H1 (cell line): ENCODE measurements at regions not wholly inside any gene's neighbourhood (a gene's known extent, or its start where the extent isn't known, plus 50 kb on each side); places are given as distances from the start of the nearest gene placed in this dataset.

Experiments
- CTCF ChIA-PET: fragments of 300-600 bp; sonication (Branson Sonifier 250); formaldehyde crosslinking; loops from one replicate; lab custom pipeline; 2021; ENCODE audit not compliant: partially characterized antibody; lab: Charles Lee
- POLR2A ChIA-PET: fragments of 300-600 bp; sonication (Branson Sonifier 250); formaldehyde crosslinking; loops from one replicate; lab custom pipeline; 2021; ENCODE audit warnings: inconsistent platforms; ENCODE audit not compliant: partially characterized antibody; lab: Charles Lee
- DNase-seq, 2 experiments: peaks; one replicate each; pipeline versions ENCODE4 v3.0.0 to v3.0.0-alpha.2; 2010 to 2022; ENCODE audit warnings: low spot score in 2 of 2, low read depth in 1 of 2, mixed read lengths in 1 of 2
- FAIRE-seq: peaks from 2 replicates; lab custom pipeline; 2011; peaks lifted over from hg19 to GRCh38; lab: Jason Lieb, UNC
- H2AFZ ChIP-seq: 2 replicates; pipeline ENCODE4 v1.8.1; 2012; ENCODE audit warnings: low read length, inconsistent platforms
- H2AK5ac ChIP-seq: 2 replicates; pipeline ENCODE4 v1.6.1; 2013; ENCODE audit warnings: low read depth, low read length
- H2BK120ac ChIP-seq: replicated peaks from 2 replicates; pipeline ENCODE3; 2013; ENCODE audit warnings: low read depth, low read length, inconsistent platforms
- H2BK12ac ChIP-seq: 2 replicates; pipeline ENCODE4 v1.6.1; 2013; ENCODE audit warnings: low read depth, low read length
- H2BK15ac ChIP-seq: 2 replicates; pipeline ENCODE4 v1.6.1; 2013; ENCODE audit warnings: low read length
- H2BK20ac ChIP-seq: 2 replicates; pipeline ENCODE4 v1.6.1; 2013; ENCODE audit warnings: low read length
- H2BK5ac ChIP-seq: 2 replicates; pipeline ENCODE4 v1.6.1; 2013; ENCODE audit warnings: low read depth, low read length
- H3K14ac ChIP-seq: 2 replicates; pipeline ENCODE4 v1.6.1; 2013; ENCODE audit warnings: inconsistent platforms; ENCODE audit not compliant: insufficient read length
- H3K18ac ChIP-seq: 2 replicates; pipeline ENCODE4 v1.6.1; 2013; ENCODE audit warnings: low read length; ENCODE audit errors: extremely low read depth
- H3K23ac ChIP-seq: 2 replicates; pipeline ENCODE4 v1.6.1; 2013; ENCODE audit warnings: inconsistent platforms; ENCODE audit not compliant: insufficient read length
- H3K23me2 ChIP-seq: 2 replicates; pipeline ENCODE4 v1.6.1; 2013; ENCODE audit warnings: low read depth, low read length
- H3K27ac ChIP-seq: 2 replicates; pipeline ENCODE4 v1.6.1; 2011; ENCODE audit warnings: low read depth, low read length, inconsistent platforms
- H3K27me3 ChIP-seq, 4 experiments: replicated peaks in 1 of 4; 1 replicate in 1 of 4; 2 replicates in 3 of 4; pipeline versions ENCODE4 v1.6.1 to v1.8.1; 2011 to 2013; ENCODE audit warnings: low read length in 3 of 4, mild to moderate bottlenecking in 3 of 4, inconsistent platforms in 2 of 4, mixed read lengths in 2 of 4, moderate library complexity in 1 of 4; ENCODE audit not compliant: control insufficient read depth in 3 of 4, insufficient read depth in 3 of 4; ENCODE audit errors: extremely low read depth in 1 of 4
- H3K36me3 ChIP-seq, 4 experiments: 2 replicates each; pipeline versions ENCODE4 v1.6.1 to v1.8.1; 2011 to 2013; ENCODE audit warnings: mild to moderate bottlenecking in 4 of 4, low read length in 3 of 4, moderate library complexity in 2 of 4, control low read depth in 1 of 4, inconsistent platforms in 1 of 4; ENCODE audit not compliant: insufficient read depth in 4 of 4, control insufficient read depth in 2 of 4
- H3K4ac ChIP-seq: replicated peaks from 2 replicates; pipeline ENCODE3; 2013; ENCODE audit warnings: low read length, low read depth, mixed read lengths, inconsistent platforms; ENCODE audit not compliant: insufficient read length
- H3K4me1 ChIP-seq, 4 experiments: replicated peaks in 1 of 4; 1 replicate in 1 of 4; 2 replicates in 3 of 4; pipeline versions ENCODE4 v1.6.1 to v1.8.1; 2011 to 2013; ENCODE audit warnings: low read length in 3 of 4, inconsistent platforms in 2 of 4, mixed read lengths in 1 of 4; ENCODE audit not compliant: insufficient read depth in 4 of 4, control insufficient read depth in 3 of 4
- H3K4me2 ChIP-seq, 2 experiments: 2 replicates each; pipeline versions ENCODE4 v1.6.1 to v1.8.1; 2011 to 2013; ENCODE audit warnings: low read depth in 2 of 2, low read length in 2 of 2, control low read depth in 1 of 2, inconsistent platforms in 1 of 2, mild to moderate bottlenecking in 1 of 2; ENCODE audit not compliant: insufficient read depth in 1 of 2
- H3K4me3 ChIP-seq, 4 experiments: fragments of 200-600, 300-600 bp in 1 of 4; sonication (generic), shearing (Covaris generic), sonication (Bioruptor Twin) in 1 of 4; 2 replicates each; pipeline versions ENCODE4 v1.5.1 to v1.8.1; 2011 to 2016; ENCODE audit warnings: low read length in 4 of 4, low read depth in 3 of 4, control low read depth in 2 of 4, inconsistent platforms in 2 of 4, mild to moderate bottlenecking in 2 of 4, mixed read lengths in 1 of 4, moderate library complexity in 1 of 4; ENCODE audit not compliant: insufficient read depth in 2 of 4; ENCODE audit errors: extremely low read depth in 1 of 4
- H3K56ac ChIP-seq: replicated peaks from 2 replicates; pipeline ENCODE3; 2013; ENCODE audit warnings: low read depth, mild to moderate bottlenecking, mixed read lengths, low read length, inconsistent platforms; ENCODE audit not compliant: insufficient read length
- H3K79me1 ChIP-seq: 2 replicates; pipeline ENCODE4 v1.6.1; 2013; ENCODE audit warnings: low read depth, low read length, control low read depth
- H3K79me2 ChIP-seq, 2 experiments: 2 replicates each; pipeline versions ENCODE4 v1.6.1 to v1.8.1; 2012 to 2013; ENCODE audit warnings: low read length in 2 of 2, mild to moderate bottlenecking in 2 of 2, inconsistent platforms in 1 of 2; ENCODE audit not compliant: insufficient read depth in 2 of 2, control insufficient read depth in 1 of 2
- H3K9ac ChIP-seq, 4 experiments: replicated peaks in 1 of 4; 1 replicate in 1 of 4; 2 replicates in 3 of 4; pipeline versions ENCODE4 v1.6.1 to v1.8.1; 2011 to 2013; ENCODE audit warnings: low read depth in 3 of 4, low read length in 3 of 4, control low read depth in 2 of 4, mild to moderate bottlenecking in 2 of 4, moderate library complexity in 2 of 4, inconsistent platforms in 1 of 4; ENCODE audit errors: extremely low read depth in 1 of 4
- H3K9me3 ChIP-seq, 2 experiments: 2 replicates each; pipeline versions ENCODE4 v1.6.1 to v1.8.1; 2012 to 2013; ENCODE audit warnings: mild to moderate bottlenecking in 2 of 2, moderate library complexity in 2 of 2, control low read depth in 1 of 2, inconsistent platforms in 1 of 2, low read depth in 1 of 2, low read length in 1 of 2, mixed read lengths in 1 of 2; ENCODE audit not compliant: insufficient read depth in 2 of 2
- H4K20me1 ChIP-seq, 2 experiments: replicated peaks in 1 of 2; 2 replicates each; pipeline versions ENCODE3 to v1.8.1; 2011 to 2013; ENCODE audit warnings: inconsistent platforms in 2 of 2, low read length in 2 of 2, mild to moderate bottlenecking in 1 of 2; ENCODE audit not compliant: insufficient read depth in 2 of 2, control insufficient read depth in 1 of 2
- H4K5ac ChIP-seq: 2 replicates; pipeline ENCODE4 v1.6.1; 2013; ENCODE audit warnings: low read length, low read depth, mixed read lengths, inconsistent platforms; ENCODE audit not compliant: insufficient read length
- H4K8ac ChIP-seq: 2 replicates; pipeline ENCODE4 v1.8.0; 2013; ENCODE audit warnings: mild to moderate bottlenecking, moderate library complexity, low read length, inconsistent platforms; ENCODE audit not compliant: insufficient read depth; ENCODE audit errors: extremely low read depth
- H4K91ac ChIP-seq: replicated peaks from 2 replicates; pipeline ENCODE3; 2013; ENCODE audit warnings: low read length, mixed read lengths, inconsistent platforms; ENCODE audit not compliant: insufficient read length
- CBX5 ChIP-seq: fragments of 300-800, 300-1000 bp; sonication (generic); IDR thresholded peaks from 2 replicates; pipeline ENCODE4 v1.7.1; 2016; ENCODE audit warnings: antibody characterized with exemption, low read length, low read depth
- EP300 ChIP-seq, 2 experiments: IDR thresholded peaks; 1 replicate in 1 of 2; 2 replicates in 1 of 2; pipeline ENCODE4 v1.6.1; 2011 to 2012; ENCODE audit warnings: low read depth in 2 of 2, low read length in 2 of 2, mild to moderate bottlenecking in 2 of 2, borderline replicate concordance in 1 of 2, inconsistent platforms in 1 of 2, moderate library complexity in 1 of 2
- RXRA ChIP-seq: IDR thresholded peaks from 2 replicates; pipeline ENCODE4 v1.6.1; 2011; ENCODE audit warnings: low read depth, mild to moderate bottlenecking, low read length, moderate library complexity; ENCODE audit not compliant: insufficient read depth
- SP4 ChIP-seq: IDR thresholded peaks from 2 replicates; pipeline ENCODE4 v1.6.1; 2012; ENCODE audit warnings: low read length, inconsistent platforms
- ZNF274 ChIP-seq: IDR thresholded peaks from 2 replicates; pipeline ENCODE4 v1.7.0; 2012; ENCODE audit warnings: low read length, borderline replicate concordance; ENCODE audit errors: extremely low read depth
- WGBS, 2 experiments: shearing (Covaris generic) in 1 of 2; methylation state at CpG; one replicate each; pipeline versions ENCODE4 v1.1.6 to v1.1.7; 2013 to 2015; ENCODE audit warnings: low lambda C conversion rate in 2 of 2, mixed read lengths in 2 of 2, inconsistent platforms in 1 of 2, low coverage in 1 of 2, missing lambda C conversion rate in 1 of 2; ENCODE audit not compliant: insufficient replicate concordance in 2 of 2, insufficient coverage in 1 of 2, insufficient read length in 1 of 2; ENCODE audit errors: extremely low coverage in 1 of 2, missing lambda C conversion rate in 1 of 2; 5-methylcytosine and 5-hydroxymethylcytosine counted together

DNA sequence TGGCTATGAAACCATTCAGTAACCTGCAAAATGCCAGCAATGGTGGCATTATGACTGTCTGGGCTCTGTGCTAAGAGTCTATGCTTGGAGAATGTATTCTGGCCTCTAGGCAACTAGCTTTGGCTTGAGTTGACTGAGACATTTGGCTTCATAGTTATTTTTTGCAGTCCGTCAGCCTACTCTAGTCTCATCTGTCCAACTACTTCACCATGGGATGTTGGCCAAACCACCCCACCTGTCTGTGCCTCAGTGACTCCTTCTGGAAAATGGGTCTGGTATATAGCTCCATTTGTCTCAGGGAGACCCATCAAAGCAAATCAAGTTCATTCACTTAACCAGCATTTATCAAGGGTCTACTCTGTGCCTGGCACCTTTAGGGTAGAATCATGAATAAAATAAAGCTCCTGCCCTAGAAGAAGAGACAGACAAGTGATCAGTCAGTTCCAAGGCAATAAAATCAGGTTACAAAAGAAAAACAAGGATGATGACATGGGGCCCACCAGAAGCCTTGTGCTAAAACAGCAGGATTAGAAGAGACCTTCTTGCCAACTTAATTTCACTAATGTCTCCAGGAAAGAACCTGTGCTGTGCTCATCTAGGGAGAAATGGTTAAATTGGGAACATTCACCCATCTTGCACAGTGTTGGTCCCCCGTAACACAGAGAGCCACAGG, 102.4 kb upstream of the ARMC2 start:
- CTCF ChIA-PET, result interaction anchor here (1.3 to 1.6 kb wide), 2 partner anchors 13 to 17 kb away, joined by 3 to 4 read pairs; no protein-coding TSS in a partner anchor
- H2AK5ac ChIP-seq, result no peak overlapping the region
- H4K20me1 ChIP-seq, result no peaks in the 10 kb centered on the region
- H3K36me3 ChIP-seq, result no peaks in the 10 kb centered on the region
- H3K9ac ChIP-seq, result no peak overlapping the region
- no peaks in the 10 kb centered on the region; the same call in 1 of the 2 replicates for H3K23me2 ChIP-seq
- H2BK120ac ChIP-seq, result no peak overlapping the region
- no peak overlapping the region for H3K4ac ChIP-seq
- no peak overlapping the region for H4K91ac ChIP-seq
- no peak overlapping the region for H3K14ac ChIP-seq
- no peak overlapping the region for H4K8ac ChIP-seq
- FAIRE-seq, result no peak
- H3K27me3 ChIP-seq, result peaks cover 0 to 3% (median 0%) of the 10 kb centered on the region in 4 experiments; a peak in 1 of 7 replicates
- 92% methylated on average over 2 of the region's 2 CpGs; no CpG with 5 or more reads in 1 of the 2 experiments for WGBS, 2 experiments
- no peak overlapping the region for H2BK5ac ChIP-seq
- H3K56ac ChIP-seq, result no peak overlapping the region
- no peak overlapping the region for H2AFZ ChIP-seq
- H3K18ac ChIP-seq, result no peak overlapping the region
- peaks cover 0 to 2% (median 0%) of the 10 kb centered on the region in 4 experiments; a peak in 2 of 7 replicates for H3K4me1 ChIP-seq
- TF ChIP-seq CBX5, result no peak
- no peak for TF ChIP-seq EP300 (IDR thresholded peaks at IDR 0.05; ENCODE audit: borderline replicate concordance in 1 of 2, low read depth in 2 of 2, low read length in 2 of 2)
- no peak for TF ChIP-seq ZNF274
- TF ChIP-seq RXRA, result no peak
- no peak for TF ChIP-seq SP4
- H3K79me2 ChIP-seq, result no peaks in the 10 kb centered on the region
- no peak overlapping the region for H3K23ac ChIP-seq
- POLR2A ChIA-PET, result no interaction called here
- no peak overlapping the region for H3K27ac ChIP-seq
- DNase-seq, result no peak
- H2BK15ac ChIP-seq, result no peak overlapping the region
- no peak overlapping the region for H3K4me2 ChIP-seq
- no peak overlapping the region for H3K4me3 ChIP-seq
- no peaks in the 10 kb centered on the region; the same call in 1 of the 2 replicates for H3K79me1 ChIP-seq
- no peak overlapping the region for H4K5ac ChIP-seq
- H2BK12ac ChIP-seq, result no peak overlapping the region
- H3K9me3 ChIP-seq, result no peaks in the 10 kb centered on the region
- no peak overlapping the region for H2BK20ac ChIP-seq
